Stimulated activated CD8-positive, alpha-beta memory T cell treated with anti-CD3 and anti-CD28 coated beads, Interleukin-7, amount 100 ng/mL, for 4 hours (primary cell): ENCODE measurements at regions not wholly inside any gene's neighbourhood (a gene's known extent, or its start where the extent isn't known, plus 50 kb on each side); places are given as distances from the start of the nearest gene placed in this dataset.
"Not testable (repeated sequence)": the region's sequence is repeated elsewhere in the genome, so short reads cannot be mapped to it uniquely, and the experiment has no call there.

ENCODE experiments used
- DNase-seq, 2 donors: peaks; one replicate each; pipeline ENCODE4 v3.0.0-alpha.2; 2020; ENCODE audit warnings: low read depth in 2 of 2

DNA sequence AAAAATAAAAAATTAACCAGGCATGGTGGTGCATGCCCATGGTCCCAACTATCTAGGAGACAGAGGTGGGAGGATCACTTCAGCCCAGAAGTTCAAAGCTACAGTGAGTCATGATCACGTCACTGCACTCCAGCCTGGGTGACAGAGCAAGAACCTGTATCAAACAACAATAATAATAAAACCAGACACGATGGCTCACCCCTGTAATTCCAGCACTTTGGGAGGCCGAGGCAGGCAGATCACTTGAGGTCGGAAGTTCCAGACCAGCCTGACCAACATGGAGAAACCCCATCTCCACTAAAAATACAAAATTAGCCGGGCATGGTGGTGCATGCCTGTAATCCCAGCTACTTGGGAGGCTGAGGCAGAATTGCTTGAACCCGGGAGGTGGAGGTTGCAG lies 159.4 kb downstream of the SKIDA1 start:
- not testable (repeated sequence) for DNase-seq

DNA sequence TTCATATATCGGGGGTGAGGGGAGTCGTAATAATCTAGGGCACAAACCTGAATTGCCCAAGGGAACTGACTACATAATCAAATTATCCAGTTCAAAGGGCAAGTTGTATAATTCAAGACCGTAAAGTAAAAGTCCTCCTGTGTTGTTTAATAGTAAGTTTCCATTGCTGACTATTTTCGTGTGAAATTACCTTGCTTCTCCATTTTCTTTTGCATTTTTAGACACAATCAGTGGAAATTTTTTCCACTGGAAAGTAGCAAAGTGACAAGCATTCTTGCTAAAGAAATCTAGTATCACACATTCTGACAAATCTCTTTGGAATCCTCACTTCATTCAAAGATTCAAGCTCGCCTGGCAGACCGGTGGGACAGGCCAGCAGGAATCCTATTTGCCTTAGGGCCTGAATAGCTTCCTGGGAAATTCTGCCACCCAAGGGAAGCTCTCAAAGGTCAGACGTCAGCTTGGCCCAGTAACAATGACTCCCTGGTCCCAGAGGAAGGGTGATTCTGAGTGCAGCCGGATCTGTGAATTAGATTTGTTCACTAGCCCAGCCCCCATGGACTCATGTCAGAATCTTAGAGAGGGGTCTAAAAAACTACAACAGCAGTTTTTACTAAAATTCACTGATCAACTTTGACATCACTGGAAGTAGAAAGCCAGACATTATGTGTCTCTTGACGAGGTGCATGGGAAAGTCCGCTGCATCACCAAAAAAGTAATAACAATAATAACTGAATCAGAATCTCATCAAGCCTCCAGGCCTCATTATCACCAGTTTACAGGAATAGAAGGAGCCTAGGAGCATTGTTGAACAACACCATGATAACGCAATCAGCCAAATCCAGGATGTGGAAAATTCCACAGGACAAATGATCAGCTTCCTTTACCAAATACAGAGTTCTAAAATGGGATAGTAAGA lies 161.0 kb downstream of the SKIDA1 start:
- DNase-seq = no peak

DNA sequence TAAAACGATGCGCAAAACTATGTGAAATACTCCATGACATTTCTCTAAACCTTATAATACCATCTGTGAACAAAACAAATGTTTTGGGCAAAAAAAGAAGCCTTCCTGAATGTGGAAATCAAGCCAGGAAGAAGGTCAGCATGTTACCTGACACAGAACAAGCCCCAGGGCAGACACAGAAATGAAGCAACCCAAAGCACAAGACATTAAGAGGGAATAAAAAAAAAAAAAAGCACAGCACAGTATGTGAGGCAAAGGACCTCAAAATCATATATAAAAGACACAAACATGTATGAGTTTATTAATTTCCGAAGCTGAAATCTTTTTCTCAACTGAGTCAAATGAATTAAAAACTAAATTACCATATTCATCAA lies 161.8 kb downstream of the SKIDA1 start:
- no peak for DNase-seq

DNA sequence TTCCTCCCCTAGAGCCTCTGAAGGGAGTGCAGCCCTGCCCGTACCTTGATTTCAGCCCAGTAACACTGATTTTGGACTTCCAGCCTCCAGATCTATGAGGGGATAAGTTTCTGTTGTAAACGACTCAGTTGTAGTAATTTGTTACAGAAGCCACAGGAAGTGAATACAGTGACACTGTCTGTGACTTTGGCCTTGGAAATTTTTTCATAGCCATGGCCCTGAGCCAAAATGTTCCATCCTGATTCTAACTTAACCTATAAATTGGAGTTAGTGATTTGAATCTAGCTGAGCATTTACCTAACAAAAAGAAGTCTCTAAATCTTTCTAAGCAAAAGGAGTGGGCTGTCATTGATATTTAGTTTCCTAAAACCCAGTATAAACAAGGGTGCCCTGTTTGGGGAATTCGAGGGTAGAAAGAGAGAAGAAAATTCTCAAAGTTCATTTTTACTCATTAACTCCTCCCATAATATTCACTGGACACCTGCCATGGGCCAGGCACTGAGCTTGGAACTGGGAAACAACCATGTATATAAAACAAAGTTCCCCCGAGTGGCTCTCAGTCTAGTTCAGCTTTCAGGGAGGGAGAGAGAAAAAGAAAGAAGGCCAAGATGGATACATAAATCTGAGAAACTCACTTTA lies 162.3 kb downstream of the SKIDA1 start:
- DNase-seq = no peak

DNA sequence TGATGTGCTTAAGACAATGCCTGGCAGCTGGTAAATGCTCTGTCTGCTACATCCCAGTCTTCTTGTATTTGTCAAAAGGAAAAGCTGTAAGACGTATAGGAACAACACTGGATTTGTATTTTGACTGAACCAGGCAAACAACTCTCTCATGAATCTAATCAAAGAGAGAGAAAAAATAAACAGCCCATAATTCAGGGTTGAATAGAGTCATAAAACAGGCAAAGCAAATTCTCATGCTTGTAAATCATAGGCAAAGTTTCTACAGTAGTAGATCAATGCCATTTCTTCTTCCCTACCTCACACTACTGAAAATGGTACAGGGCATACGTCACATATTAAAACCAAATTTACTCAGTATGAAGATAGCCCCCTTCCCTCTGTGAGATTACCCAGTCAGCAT lies 166.3 kb downstream of the SKIDA1 start:
- no peak for DNase-seq

DNA sequence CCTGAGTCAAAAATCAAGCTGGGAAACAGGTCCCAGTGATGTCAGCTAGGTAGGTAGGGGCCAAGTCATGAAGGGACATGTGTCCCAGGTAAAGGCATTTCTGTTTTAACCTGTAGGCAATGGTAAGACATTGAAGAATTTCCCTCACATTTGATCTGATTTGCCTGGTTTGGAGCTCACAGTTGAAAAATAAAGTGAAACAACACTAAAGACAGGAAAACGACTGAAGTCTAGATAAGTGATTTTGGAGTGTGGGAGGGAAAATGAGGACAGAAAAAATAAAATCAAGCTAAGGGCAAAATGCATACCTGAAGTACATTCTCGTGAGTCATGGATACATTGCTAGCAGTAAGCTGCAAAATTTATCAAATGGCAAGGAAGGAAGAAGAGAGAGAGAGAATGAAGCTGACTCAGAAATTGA lies 169.9 kb downstream of the SKIDA1 start:
- DNase-seq = no peak

DNA sequence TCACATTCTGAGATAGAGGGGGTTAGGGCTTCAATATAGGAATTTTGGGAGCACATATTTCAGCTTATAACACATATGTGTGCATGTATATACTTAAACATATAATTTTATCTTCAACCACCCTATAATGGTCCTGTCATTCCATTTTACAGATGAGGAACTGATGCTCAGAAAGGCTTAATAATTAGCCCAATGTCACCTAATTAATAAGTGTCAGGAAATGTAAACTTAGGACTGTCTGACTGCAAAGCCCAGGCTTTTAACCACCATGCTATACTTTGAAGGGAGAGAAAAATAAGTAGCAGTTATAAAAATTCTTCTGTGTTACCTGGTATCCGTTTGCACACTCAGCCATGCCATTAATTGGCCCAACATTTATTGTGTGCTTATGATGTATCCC lies 172.6 kb downstream of the SKIDA1 start:
- no peak for DNase-seq

DNA sequence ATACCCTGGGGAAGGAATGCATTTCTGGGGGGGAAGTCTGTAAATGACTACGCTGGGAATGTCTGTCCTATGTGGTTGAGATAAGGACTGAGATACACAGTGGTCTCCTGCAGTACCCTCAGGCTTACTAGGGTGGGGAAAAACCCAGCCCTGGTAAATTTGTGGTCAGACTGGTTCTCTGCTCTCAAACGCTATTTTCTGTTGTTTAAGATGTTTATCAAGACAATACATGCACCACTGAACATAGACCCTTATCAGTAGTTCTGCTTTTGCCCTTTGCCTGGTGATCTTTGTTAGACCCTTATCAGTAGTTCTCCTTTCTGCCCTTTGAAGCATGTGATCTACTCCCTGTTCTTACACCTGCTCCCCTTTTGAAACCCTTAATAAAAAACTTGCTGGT lies 173.9 kb downstream of the SKIDA1 start:
- DNase-seq = not testable (repeated sequence)

DNA sequence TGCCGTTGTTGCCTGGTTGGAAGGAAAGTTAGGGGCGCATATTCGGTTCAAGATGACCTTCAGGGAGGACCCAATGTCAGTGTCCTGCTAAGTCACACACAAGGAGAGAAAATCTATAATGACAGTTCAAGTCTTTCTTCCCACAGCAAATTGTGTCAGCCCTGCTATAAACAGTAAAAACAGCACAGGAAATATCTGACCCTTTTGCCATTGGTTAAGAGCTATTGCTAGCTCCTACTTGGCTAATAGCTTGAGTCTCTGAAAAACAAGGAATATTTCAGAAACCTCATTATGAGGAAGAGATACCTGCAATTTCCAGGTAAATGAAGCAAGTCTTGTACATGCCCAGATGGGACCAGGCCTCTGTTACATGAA lies 175.6 kb downstream of the SKIDA1 start:
- no peak for DNase-seq

DNA sequence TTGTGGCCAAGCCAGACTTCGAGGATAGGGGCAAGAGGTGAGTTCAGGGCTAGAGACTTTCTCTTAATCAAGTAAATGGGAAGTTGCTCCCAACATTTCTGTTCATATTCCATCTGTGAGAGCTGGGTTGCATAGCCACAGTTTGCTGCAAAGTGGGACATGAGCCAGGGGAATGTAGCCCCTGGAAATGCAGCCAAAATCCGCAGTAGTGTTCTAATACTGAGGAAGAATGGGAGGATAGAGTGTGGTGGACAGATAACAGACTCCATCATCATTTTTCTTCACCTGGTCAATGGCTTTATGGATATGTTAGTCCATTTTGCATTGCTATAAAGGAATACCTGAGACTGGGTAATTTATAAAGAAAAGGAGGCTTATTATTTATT lies 177.7 kb downstream of the SKIDA1 start:
- DNase-seq = no peak

DNA sequence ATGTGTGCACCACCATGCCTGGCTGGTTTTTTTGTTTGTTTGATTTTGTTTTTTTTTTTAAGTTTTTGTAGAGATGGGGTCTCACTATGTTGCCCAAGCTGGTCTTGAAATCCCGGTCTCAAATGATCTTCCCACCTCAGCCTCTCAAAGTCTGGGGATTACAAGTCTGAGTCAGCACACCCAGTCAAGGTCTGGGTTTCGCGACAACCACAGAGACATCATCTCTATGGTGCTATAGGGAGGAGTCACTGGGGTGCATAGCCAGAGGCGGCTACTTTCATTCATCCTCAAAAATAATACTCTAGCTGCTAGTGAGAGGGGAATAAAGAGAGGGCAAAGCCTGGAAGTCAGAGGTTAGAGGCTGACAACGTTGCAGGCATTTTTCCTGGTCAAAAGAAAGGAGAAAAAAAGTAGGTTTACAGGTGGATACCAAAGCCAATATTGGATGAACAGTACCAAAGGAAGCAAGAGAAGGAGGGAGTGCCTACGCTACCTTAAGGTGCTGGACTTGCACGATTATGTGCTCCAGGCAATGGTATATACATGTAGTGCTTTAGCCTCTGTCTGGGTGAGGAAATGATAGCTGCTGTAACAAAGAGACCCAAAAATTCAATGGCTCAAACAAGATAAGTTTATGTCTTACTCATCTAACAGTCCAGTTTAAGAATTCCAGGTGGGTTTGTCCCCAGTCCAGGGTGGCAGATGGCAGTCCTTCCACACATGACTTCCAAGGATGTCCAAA lies 178.3 kb downstream of the SKIDA1 start:
- DNase-seq = no peak

DNA sequence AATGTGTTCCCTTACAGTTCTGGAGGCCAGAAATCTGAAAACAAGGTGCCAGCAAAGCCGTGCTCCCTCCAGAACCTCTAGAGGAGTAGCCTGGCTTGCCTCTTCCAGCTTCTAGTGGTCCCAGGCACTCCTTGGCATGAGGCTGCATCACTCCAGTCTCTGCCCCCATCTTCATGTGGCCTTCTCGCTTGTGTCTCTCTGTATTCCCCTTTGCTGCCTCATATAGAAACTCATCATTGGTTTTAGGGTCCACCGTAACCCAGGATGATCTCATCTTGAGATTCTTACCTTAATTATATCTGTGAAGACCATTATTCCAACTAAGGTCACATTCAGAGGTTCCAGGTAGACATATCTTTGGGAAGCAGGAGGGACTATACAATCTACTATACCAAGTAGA lies 182.4 kb downstream of the SKIDA1 start:
- DNase-seq = no peak

DNA sequence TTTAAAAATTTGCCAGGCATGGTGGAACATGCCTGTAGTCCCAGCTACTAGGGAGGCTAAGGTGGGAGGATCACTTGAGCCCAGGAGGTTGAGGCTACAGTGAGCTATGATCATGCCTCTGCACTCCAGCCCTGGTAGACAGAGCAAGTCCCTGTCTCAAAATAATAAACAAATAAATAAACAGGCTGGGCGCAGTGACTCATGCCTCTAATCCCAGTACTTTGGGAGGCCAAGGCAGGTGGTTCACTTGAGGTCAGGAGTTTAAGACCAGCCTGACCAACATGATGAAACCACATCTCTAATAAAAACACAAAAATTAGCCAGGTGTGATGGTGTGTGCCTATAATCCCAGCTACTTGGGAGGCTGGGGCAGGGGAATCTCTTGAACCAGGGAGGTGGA lies 183.0 kb downstream of the SKIDA1 start:
- DNase-seq = not testable (repeated sequence)

DNA sequence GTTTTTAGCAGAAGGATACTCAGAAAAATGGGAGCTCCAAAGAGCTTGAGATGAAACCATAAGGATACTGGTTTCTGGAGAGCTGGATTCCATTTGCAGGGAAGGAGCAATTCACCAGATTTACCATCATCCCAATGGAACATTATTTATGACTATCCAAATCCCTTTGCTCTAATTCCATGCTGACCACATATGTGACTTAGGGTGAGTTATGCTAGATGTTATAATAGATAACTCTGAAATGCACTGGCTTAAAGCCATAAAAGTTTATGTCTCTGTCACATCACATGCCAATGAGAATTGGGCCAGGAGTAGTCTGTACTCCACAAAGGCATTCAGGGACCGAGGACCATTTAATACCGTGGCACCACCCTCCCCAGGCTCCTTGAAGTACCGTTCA lies 185.2 kb downstream of the SKIDA1 start:
- DNase-seq = no peak

DNA sequence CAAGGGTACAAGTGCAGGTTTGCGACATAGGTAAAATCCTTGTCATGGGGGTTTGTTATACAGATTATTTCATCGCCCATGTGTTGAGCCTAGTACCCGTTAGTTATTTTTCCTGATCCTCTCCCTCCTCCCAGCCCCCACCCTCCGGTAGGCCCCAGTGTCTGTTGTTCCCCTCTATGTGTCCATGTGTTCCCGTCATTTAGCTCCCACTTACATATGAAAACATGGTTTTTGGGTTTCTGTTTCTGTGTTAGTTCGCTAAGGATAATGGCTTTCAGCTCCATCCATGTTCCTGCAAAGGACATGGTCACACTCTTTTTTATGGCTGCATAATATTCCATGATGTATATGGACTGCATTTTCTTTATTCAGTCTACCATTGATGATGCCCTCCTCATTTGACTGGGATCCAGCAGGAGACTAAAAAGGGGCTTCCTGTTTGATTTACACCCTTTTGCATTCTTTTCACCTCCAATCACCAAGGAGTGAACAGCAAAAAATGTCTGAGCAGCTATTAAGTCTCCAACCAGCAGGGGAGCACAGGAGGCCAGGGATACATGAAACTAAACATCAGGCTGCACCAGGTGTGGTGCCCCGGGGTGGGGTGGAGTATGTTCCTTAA lies 188.2 kb downstream of the SKIDA1 start:
- no peak for DNase-seq

DNA sequence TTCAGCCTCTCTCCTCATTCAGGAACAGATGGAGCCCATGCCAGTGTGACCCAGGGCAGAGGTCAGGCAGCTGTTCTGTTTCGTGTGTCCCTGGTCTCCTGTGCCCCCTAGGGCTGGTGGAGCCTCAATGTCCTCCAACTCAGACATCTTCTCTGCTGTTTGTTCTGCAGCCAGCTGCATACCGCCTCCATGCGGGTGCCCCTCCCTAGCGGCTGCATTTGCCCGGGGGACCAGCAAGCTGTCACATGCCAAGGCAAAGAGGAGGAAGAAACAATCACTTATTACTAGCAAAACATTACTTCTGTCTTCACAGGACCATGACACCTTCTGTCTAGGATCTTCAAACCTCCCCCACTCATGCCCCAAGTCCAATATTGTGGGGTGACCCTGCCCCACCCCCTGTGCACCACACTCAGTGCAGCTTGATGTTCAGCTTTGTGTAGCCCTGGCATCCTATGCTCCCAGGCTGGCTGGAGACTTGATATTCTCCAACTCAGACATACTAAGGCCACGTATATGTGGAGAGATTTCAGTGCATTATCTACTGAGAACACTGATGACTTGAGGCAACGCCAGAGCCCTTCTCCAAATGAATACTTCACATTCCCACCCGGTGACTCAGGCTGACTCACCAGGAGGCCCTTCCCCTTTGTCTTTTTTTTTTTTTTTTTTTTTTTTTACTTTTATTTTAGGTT lies 188.9 kb downstream of the SKIDA1 start:
- DNase-seq = no peak

DNA sequence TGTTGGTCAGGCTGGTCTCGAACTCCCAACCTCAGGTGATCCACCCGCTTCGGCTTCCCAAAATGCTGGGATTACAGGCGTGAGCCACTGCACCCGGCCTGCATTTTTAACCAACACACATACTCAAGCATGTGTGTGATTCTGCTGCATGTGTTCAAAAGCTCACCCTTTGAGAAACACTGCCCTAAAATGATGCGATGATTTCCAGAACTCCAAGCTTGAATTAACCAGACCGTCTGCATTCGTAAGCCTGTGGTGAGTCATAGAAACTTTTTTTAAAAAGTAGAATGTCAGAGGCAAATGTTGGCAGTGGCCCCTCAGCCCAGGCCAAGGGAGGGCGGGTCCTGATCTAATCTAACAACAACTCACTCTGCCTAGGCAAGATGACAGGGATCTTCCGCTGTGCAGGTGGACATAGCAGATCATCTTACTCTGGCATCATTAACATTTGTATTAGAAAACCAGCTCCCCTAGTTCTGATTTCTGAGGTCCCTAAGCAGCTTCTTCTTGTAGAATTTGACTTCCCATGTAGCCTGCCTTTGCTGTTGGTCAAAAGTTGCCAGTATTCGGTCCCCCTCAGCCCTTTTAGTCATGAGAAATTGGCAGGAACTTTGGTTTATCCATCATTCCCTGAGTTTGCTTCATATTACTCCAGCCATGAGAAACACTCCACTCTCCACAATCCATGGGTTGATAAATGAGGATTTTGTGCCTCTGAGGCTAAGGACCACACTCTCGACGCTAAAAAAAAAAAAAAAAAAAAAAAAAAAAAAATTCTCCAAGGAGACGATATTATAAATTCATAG lies 190.4 kb downstream of the SKIDA1 start:
- DNase-seq = no peak

DNA sequence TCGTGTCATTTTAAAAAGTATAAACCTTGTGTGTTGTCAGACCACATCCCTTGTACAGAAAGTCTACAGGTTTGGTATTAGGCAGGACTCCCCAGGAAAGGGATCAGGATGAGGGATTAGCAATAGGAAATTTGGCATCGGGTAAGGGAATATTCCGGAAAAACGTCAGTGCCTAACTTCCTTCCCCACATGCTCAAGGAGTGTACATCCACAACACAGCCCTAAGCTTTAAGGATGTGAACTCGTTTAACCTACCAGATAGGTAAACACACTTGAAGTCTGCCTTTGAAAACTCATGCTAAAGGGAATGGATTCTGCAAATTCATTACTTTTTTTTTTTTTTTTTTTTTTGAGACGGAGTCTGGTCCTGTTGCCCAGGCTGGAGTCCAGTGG lies 194.9 kb downstream of the SKIDA1 start:
- no peak for DNase-seq

DNA sequence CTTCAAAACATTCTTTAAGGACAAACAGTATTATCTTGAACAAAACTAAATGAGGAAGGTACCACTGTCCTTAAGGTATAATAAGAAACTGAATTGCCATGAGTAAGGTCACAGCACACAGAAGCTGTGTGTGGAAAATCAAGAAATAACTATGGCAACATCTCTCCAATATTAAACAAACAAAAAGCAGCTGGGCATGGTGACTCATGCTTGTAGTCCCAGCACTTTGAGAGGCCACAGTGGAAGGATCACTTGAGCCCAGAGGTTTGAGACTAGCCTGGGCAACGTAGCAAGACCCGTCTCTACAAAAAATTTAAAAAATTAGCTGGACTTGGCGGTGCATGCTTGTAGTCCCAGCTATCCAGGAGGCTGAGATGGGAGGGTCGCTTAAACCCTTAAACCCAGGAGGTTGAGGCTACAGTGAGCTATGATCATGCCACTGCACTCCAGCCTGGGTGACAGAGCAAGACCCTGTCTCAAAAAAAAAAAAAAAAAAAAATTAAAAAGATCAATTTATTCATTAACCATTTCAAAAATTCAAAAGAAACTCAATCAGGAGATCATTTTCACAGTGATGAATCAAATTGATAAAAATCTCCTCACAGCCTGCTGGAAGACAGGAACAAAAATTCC lies 195.4 kb downstream of the SKIDA1 start:
- DNase-seq = no peak

DNA sequence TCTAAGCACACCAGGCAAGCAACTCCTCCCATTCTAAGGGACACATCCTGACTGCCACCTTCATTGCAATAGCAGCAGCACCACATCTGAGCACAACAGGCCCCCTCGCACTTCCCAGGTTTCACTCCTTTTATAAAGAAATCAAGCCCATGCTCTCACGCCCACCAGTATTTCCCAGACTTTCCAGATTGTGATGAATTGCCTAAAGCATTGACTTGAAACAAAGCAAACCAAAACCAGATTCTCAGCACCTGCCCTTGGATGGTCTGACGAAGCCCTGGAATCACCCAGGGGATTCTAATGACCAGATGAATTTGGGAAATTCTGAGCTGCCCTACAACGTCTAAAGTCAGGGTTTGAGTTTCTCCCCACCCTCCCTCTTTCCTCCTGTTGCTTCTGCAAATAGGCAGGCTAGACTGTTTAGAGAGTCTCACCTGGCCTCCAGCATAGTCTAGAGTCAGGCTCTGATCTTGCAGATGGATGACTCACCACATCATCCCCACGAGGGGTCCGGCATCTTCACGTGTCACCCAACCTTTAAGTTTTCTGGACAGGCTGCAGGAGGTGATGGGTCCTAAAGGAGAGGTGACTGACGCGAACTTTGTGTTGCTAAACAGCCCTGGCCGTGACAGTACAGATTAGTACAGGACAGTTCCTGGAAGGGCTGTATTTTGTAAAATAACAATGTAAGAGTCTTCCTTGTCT lies 198.0 kb downstream of the SKIDA1 start:
- DNase-seq = no peak
